H9 (cell line): ENCODE measurements at regions not wholly inside any gene's neighbourhood (a gene's known extent, or its start where the extent isn't known, plus 50 kb on each side); places are given as distances from the start of the nearest gene placed in this dataset.

Source experiments
- DNase-seq: peaks from one replicate; pipeline ENCODE4 v3.0.0-alpha.2; 2017
- H2AFZ ChIP-seq: one replicate; pipeline ENCODE4 v1.6.1; 2013; ENCODE audit warnings: mild to moderate bottlenecking, low read length, control low read depth, moderate library complexity
- H2AK5ac ChIP-seq: 2 replicates; pipeline ENCODE4 v1.6.1; 2013; ENCODE audit warnings: low read length, control low read depth, mixed read lengths; ENCODE audit not compliant: insufficient read length
- H2BK120ac ChIP-seq: one replicate; pipeline ENCODE4 v1.6.1; 2013; ENCODE audit warnings: low read depth, mild to moderate bottlenecking, low read length, control low read depth, inconsistent platforms; ENCODE audit not compliant: poor library complexity, severe bottlenecking
- H2BK12ac ChIP-seq: 2 replicates; pipeline ENCODE4 v1.6.1; 2013; ENCODE audit warnings: low read length, control low read depth, mixed read lengths, low read depth; ENCODE audit not compliant: insufficient read length
- H2BK15ac ChIP-seq: 2 replicates; pipeline ENCODE4 v1.6.1; 2013; ENCODE audit warnings: low read depth, low read length, control low read depth
- H2BK20ac ChIP-seq: one replicate; pipeline ENCODE4 v1.6.1; 2013; ENCODE audit warnings: low read depth, mild to moderate bottlenecking, low read length, control low read depth, inconsistent platforms; ENCODE audit not compliant: poor library complexity, severe bottlenecking
- H2BK5ac ChIP-seq: 2 replicates; pipeline ENCODE4 v1.6.1; 2013; ENCODE audit warnings: low read length, control low read depth, mixed read lengths; ENCODE audit not compliant: insufficient read length
- H3K14ac ChIP-seq: 2 replicates; pipeline ENCODE4 v1.6.1; 2013; ENCODE audit warnings: low read length, control low read depth; ENCODE audit not compliant: insufficient read depth
- H3K18ac ChIP-seq: 2 replicates; pipeline ENCODE4 v1.6.1; 2013; ENCODE audit warnings: low read depth, mild to moderate bottlenecking, mixed read lengths, low read length, control low read depth; ENCODE audit not compliant: insufficient read length
- H3K23ac ChIP-seq: 2 replicates; pipeline ENCODE4 v1.6.1; 2013; ENCODE audit warnings: low read length, control low read depth, mixed read lengths, low read depth; ENCODE audit not compliant: insufficient read length
- H3K23me2 ChIP-seq: 2 replicates; pipeline ENCODE4 v1.6.1; 2013; ENCODE audit warnings: low read depth, mild to moderate bottlenecking, mixed read lengths, low read length, control low read depth; ENCODE audit not compliant: insufficient read length, poor library complexity, severe bottlenecking
- H3K27ac ChIP-seq: 2 replicates; pipeline ENCODE4 v1.5.1; 2013; ENCODE audit warnings: low read length, control low read depth, mixed read lengths, low read depth; ENCODE audit not compliant: insufficient read length
- H3K27me3 ChIP-seq: 2 replicates; pipeline ENCODE4 v1.6.1; 2013; ENCODE audit warnings: low read length, control low read depth, inconsistent platforms; ENCODE audit not compliant: insufficient read depth
- H3K4ac ChIP-seq: 2 replicates; pipeline ENCODE4 v1.6.1; 2013; ENCODE audit warnings: low read depth, mild to moderate bottlenecking, control low read depth, inconsistent platforms, low read length, moderate library complexity
- H3K4me1 ChIP-seq: 2 replicates; pipeline ENCODE4 v1.6.1; 2013; ENCODE audit warnings: low read length, control low read depth, inconsistent platforms; ENCODE audit not compliant: insufficient read depth
- H3K4me2 ChIP-seq: 2 replicates; pipeline ENCODE4 v1.6.1; 2013; ENCODE audit warnings: low read length, control low read depth, mixed read lengths; ENCODE audit not compliant: insufficient read length, insufficient read depth
- H3K56ac ChIP-seq: 2 replicates; pipeline ENCODE4 v1.6.1; 2013; ENCODE audit warnings: low read depth, mild to moderate bottlenecking, mixed read lengths, low read length, control low read depth; ENCODE audit not compliant: insufficient read length
- H3K79me1 ChIP-seq: 2 replicates; pipeline ENCODE4 v1.6.1; 2013; ENCODE audit warnings: low read depth, mild to moderate bottlenecking, moderate library complexity, low read length, control low read depth, inconsistent platforms; ENCODE audit not compliant: insufficient read depth, poor library complexity, severe bottlenecking
- H3K79me2 ChIP-seq: 2 replicates; pipeline ENCODE4 v1.6.1; 2013; ENCODE audit warnings: low read length, control low read depth, inconsistent platforms; ENCODE audit not compliant: insufficient read depth
- H3K9ac ChIP-seq: 2 replicates; pipeline ENCODE4 v1.6.1; 2013; ENCODE audit warnings: low read length, control low read depth, mixed read lengths; ENCODE audit not compliant: insufficient read length; ENCODE audit errors: extremely low read depth
- H3K9me3 ChIP-seq: one replicate; pipeline ENCODE4 v1.6.1; 2013; ENCODE audit warnings: low read depth, low read length, inconsistent platforms; ENCODE audit not compliant: control insufficient read depth
- H3T11ph ChIP-seq: one replicate; pipeline ENCODE4 v1.6.1; 2013; ENCODE audit warnings: mild to moderate bottlenecking, low read length, control low read depth, inconsistent platforms
- H4K20me1 ChIP-seq: one replicate; pipeline ENCODE4 v1.6.1; 2013; ENCODE audit not compliant: control insufficient read depth, insufficient read length, insufficient read depth
- H4K5ac ChIP-seq: 2 replicates; pipeline ENCODE4 v1.6.1; 2013; ENCODE audit warnings: low read depth, mild to moderate bottlenecking, mixed read lengths, low read length, control low read depth; ENCODE audit not compliant: insufficient read length
- H4K8ac ChIP-seq: replicated peaks from 2 replicates; pipeline ENCODE4 v1.6.1; 2013; ENCODE audit warnings: low read length, control low read depth, mixed read lengths, low read depth; ENCODE audit not compliant: insufficient read length
- H4K91ac ChIP-seq: 2 replicates; pipeline ENCODE4 v1.6.1; 2013; ENCODE audit warnings: low read depth, mild to moderate bottlenecking, moderate library complexity, mixed read lengths, low read length, control low read depth; ENCODE audit not compliant: insufficient read length
- H3K27ac Mint-ChIP-seq, 3 experiments: 2 replicates in 2 of 3; 3 replicates in 1 of 3; pipeline ENCODE4 v1.8.0; 2020 to 2021; ENCODE audit warnings: mixed read lengths in 3 of 3, mild to moderate bottlenecking in 1 of 3, moderate library complexity in 1 of 3
- H3K27me3 Mint-ChIP-seq: 2 replicates; pipeline ENCODE4 v1.8.0; 2021; ENCODE audit warnings: low read depth, mild to moderate bottlenecking, moderate library complexity, mixed read lengths
- H3K36me3 Mint-ChIP-seq, 3 experiments: 2 replicates in 2 of 3; 3 replicates in 1 of 3; pipeline ENCODE4 v1.8.0; 2020 to 2021; ENCODE audit warnings: low read depth in 3 of 3, mixed read lengths in 3 of 3; ENCODE audit not compliant: insufficient read depth in 1 of 3
- H3K4me1 Mint-ChIP-seq, 2 experiments: 2 replicates each; pipeline ENCODE4 v1.8.0; 2020; ENCODE audit warnings: mixed read lengths in 2 of 2
- H3K4me3 Mint-ChIP-seq, 2 experiments: 2 replicates in 1 of 2; 3 replicates in 1 of 2; pipeline ENCODE4 v1.8.0; 2020 to 2021; ENCODE audit warnings: mild to moderate bottlenecking in 2 of 2, mixed read lengths in 2 of 2, moderate library complexity in 1 of 2
- H3K9me3 Mint-ChIP-seq, 2 experiments: 2 replicates in 1 of 2; 3 replicates in 1 of 2; pipeline ENCODE4 v1.8.0; 2020; ENCODE audit warnings: mild to moderate bottlenecking in 2 of 2, mixed read lengths in 2 of 2, moderate library complexity in 1 of 2
- CTCF ChIP-seq: fragments of 200-600 bp; sonication (generic); conservative IDR thresholded peaks from 3 replicates; pipeline ENCODE4 v1.8.0; 2021; ENCODE audit warnings: antibody characterized with exemption, mild to moderate bottlenecking
- WGBS: extraction: QIAGEN DNeasy Blood & Tissue Kit; methylation state at CpG from one replicate; pipeline ENCODE4 v1.1.7; 2013; ENCODE audit warnings: missing lambda C conversion rate, low lambda C conversion rate, mixed read lengths; ENCODE audit not compliant: insufficient read length; ENCODE audit errors: extremely low coverage; 5-methylcytosine and 5-hydroxymethylcytosine counted together

- no peak overlapping the region for H3K14ac ChIP-seq
- no peaks in the 10 kb centered on the region for H3K9me3 ChIP-seq
- no peak overlapping the region for H3T11ph ChIP-seq
- H4K20me1 ChIP-seq = no peaks in the 10 kb centered on the region
- no peak for DNase-seq
- H3K4me1 ChIP-seq = no peaks in the 10 kb centered on the region
- no peak overlapping the region for H3K23ac ChIP-seq
- no peak overlapping the region for H3K9ac ChIP-seq
- H3K36me3 Mint-ChIP-seq = no peaks in the 10 kb centered on the region
- peaks cover 4 to 7% of the 10 kb centered on the region in 2 experiments; a peak in 3 of 4 replicates for H3K4me1 Mint-ChIP-seq
- no peak overlapping the region for H3K27ac Mint-ChIP-seq
- no peak overlapping the region for H2BK15ac ChIP-seq
- peaks cover 2 to 3% of the 10 kb centered on the region in 2 experiments; a peak in 2 of 5 replicates for H3K9me3 Mint-ChIP-seq
- no peak overlapping the region for H4K8ac ChIP-seq
- no peak overlapping the region for H3K18ac ChIP-seq
- H3K27me3 ChIP-seq = no peaks in the 10 kb centered on the region
- 0 out of 2 replicates have a peak, but pooled peaks cover 2% of the 10 kb centered on the region for H3K27me3 Mint-ChIP-seq
- no peak overlapping the region for H4K91ac ChIP-seq
- H2AFZ ChIP-seq = no peak overlapping the region
- no peak overlapping the region for H4K5ac ChIP-seq
- no peak overlapping the region for H2BK5ac ChIP-seq
- H2BK20ac ChIP-seq = no peak overlapping the region
- no peak overlapping the region for H3K56ac ChIP-seq
- no peak overlapping the region for H3K4me2 ChIP-seq
- H2BK12ac ChIP-seq = no peak overlapping the region
- no peak overlapping the region for H3K27ac ChIP-seq
- WGBS = no CpG with 5 or more reads among the region's 5 CpGs
- TF ChIP-seq CTCF = no peak
- no peaks in the 10 kb centered on the region for H3K23me2 ChIP-seq
- no peak overlapping the region for H3K4me3 Mint-ChIP-seq
- no peak overlapping the region for H3K4ac ChIP-seq
- no peaks in the 10 kb centered on the region for H3K79me2 ChIP-seq
- H2BK120ac ChIP-seq = no peak overlapping the region
- H3K79me1 ChIP-seq = no peaks in the 10 kb centered on the region
- no peak overlapping the region for H2AK5ac ChIP-seq
Observed at GRCh38 chr1:30166174-30166573, 557.2 kb downstream of the MATN1 start.
